HG03565 (cell line): ENCODE measurements at regions not wholly inside any gene's neighbourhood (a gene's known extent, or its start where the extent isn't known, plus 50 kb on each side); places are given as distances from the start of the nearest gene placed in this dataset.
"Not testable (repeated sequence)": the region's sequence is repeated elsewhere in the genome, so short reads cannot be mapped to it uniquely, and the experiment has no call there.

ENCODE experiments used
- ATAC-seq: cut with Tn5 transposase; IDR thresholded peaks from one replicate; pipeline ENCODE4 v1.9.1; 2021; ENCODE audit warnings: mild to moderate bottlenecking, moderate library complexity; ENCODE audit not compliant: unreplicated experiment

DNA sequence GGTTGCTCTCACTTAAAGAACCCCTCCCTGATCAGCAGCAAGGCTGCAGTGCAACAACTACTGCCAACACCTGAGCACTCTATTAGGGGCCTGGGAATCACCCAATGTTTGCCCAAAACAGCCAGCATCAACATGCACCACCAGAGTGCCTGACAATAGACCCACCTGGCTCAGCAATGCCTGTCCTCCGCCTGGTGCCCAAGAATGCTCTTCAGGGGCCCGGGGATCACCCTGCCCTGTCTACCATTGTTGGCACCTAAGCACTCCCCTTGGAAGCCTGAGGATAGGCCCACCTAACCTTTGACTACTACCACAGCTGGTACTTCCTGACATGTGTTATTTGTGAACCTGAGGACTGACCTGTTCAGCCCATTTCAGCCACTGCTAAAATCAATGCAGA, 1363.1 kb upstream of the PRR20A start:
- no peak for ATAC-seq

GRCh38 chr13:55783841-55784240, 1356.9 kb upstream of the PRR20A start:
- ATAC-seq = no peak

- no peak for ATAC-seq
Observed at GRCh38 chr13:55788548-55788947, 1352.2 kb upstream of the PRR20A start.

- ATAC-seq = no peak
Observed at GRCh38 chr13:55792544-55793193, 1348.0 kb upstream of the PRR20A start.

DNA sequence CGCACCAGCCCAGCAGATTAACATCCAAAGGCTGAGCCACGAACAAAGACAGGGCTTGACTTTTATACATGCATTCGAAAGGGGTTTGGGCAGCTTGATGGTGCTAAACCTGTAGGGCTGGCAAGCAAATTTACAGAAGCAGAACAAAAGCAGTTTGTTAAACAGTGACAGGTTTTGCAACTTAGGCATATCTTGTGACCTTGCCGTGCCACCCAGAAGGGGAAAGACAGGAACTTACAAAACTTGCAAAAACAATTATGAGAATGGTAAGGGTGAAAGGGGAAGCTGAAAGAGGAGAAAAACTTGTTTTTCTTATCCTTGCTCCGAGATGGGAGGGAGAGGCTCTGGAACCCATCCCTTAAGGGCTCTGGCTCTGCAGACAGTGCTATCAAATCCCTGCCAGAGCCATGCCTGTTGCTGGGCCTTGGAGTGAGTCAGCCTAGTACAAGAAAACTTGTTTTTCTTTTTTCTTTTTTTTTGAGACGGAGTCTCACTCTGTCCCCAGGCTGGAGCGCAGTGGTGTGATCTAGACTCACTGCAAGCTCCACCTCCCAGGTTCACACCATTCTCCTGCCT, 1325.2 kb upstream of the PRR20A start:
- no peak for ATAC-seq

GRCh38 chr13:55816976-55817601, 1323.6 kb upstream of the PRR20A start:
- ATAC-seq = no peak

- no peak for ATAC-seq
Observed at GRCh38 chr13:55820817-55821216, 1319.9 kb upstream of the PRR20A start.

DNA sequence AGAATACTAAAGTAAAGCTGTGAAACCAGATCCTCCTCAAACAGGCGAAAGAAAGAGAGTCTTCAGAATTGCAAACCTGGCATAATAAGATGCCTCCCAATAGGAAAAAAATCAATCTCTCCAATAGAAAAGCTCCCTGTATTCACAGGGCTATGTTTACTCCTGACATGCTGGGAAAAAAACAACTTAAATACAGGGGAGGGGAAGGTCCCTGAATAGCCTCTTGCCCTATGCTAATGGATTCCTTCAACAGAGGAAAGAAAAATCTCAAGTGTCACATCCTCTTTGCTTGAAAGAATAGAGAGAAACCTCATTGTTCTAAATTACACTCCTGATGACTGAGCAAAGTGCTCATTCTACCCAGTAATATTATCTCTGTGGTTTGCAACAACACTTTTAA, 1271.1 kb upstream of the PRR20A start:
- ATAC-seq = no peak

GRCh38 chr13:55887561-55887960, 1253.2 kb upstream of the PRR20A start:
- no peak for ATAC-seq

GRCh38 chr13:55893540-55893939, 1247.2 kb upstream of the PRR20A start:
- no peak for ATAC-seq

- no peak for ATAC-seq
Observed at GRCh38 chr13:55937180-55937579, 1203.5 kb upstream of the PRR20A start.

- no peak for ATAC-seq
Observed at GRCh38 chr13:55948175-55948574, 1192.5 kb upstream of the PRR20A start.

- ATAC-seq = no peak
Observed at GRCh38 chr13:55963934-55964333, 1176.8 kb upstream of the PRR20A start.

- ATAC-seq = no peak
Observed at GRCh38 chr13:55967055-55967454, 1173.7 kb upstream of the PRR20A start.

DNA sequence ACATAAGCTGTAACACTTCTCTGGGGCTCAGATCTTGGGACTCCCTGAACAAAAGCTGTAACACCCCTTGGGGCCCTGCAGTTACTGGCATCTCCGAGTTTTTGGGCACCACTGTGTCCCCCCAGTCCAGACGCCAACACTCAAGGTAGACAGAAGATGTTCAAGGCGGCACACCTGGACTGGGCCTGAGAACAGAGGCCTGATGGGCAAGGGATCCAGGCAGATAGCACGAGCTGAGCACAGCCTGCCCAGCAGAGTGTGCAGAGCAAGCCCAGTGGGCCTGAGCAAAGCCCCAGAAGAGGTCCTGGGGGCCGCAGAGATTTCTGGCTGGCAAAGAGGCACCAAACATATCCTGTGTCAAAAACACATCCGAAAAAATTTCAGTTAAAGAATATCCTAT, 1163.3 kb upstream of the PRR20A start:
- ATAC-seq = no peak

- no peak for ATAC-seq
Observed at GRCh38 chr13:55981381-55981780, 1159.3 kb upstream of the PRR20A start.

GRCh38 chr13:55984026-55984425, 1156.7 kb upstream of the PRR20A start:
- ATAC-seq = not testable (repeated sequence)

GRCh38 chr13:55990631-55991030, 1150.1 kb upstream of the PRR20A start:
- no peak for ATAC-seq

- no peak for ATAC-seq
Observed at GRCh38 chr13:55991666-55992065, 1149.1 kb upstream of the PRR20A start.

GRCh38 chr13:55992145-55992544, 1148.6 kb upstream of the PRR20A start:
- no peak for ATAC-seq

GRCh38 chr13:55999709-56000108, 1141.0 kb upstream of the PRR20A start:
- no peak for ATAC-seq

DNA sequence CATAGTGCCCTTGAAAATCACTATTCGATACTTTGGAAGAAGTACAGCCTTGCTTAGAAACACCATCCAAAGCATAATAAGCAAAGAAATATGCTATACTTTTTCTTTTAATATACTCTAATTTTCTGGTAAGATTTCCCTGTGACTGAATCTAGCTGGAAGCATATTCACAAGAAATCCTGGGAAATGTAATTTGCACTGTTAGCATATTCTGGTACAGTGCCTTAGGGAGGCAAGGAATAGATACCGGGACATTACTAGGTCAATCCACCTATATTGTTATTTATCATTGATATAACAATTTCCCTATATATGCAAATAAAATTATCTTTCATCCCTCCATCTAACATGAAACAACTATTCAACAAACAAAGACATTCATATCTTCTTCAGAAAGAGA, 1131.3 kb upstream of the PRR20A start:
- ATAC-seq = no peak

DNA sequence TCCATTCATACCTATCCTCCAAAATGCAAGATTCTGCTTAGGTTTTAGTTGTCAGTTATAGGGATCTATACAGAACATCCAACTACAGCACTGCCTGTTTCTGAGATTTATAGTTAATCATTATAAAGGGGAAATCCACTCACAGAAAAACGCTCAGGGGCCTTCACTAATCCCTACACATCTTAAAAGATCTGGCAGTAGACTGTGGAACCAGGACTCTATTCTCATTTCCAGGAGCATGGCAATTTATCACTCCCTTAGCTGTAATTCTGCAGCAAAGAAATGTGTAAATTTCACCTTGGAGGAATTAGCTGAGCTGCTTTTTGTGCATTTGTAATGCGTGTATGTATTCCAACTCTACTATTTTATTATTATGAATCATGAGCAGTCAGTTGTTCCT, 1128.1 kb upstream of the PRR20A start:
- no peak for ATAC-seq
